ENCODE measurements at regions not wholly inside any gene's neighbourhood (a gene's known extent, or its start where the extent isn't known, plus 50 kb on each side); places are given as distances from the start of the nearest gene placed in this dataset.

- intact Hi-C loops (cut with micrococcal nuclease): no loop called here
- Mint-ChIP-seq H3K4me1 (no peaks in the 10 kb centered on the region), H3K9me3 (peaks cover 2% of the 10 kb centered on the region), H3K36me3 (ENCODE audit: low read depth) (no peaks in the 10 kb centered on the region), H3K27ac (no peak overlapping the region), H3K4me3 (no peak overlapping the region), H3K27me3 (no peaks in the 10 kb centered on the region)
- TF ChIP-seq CTCF (IDR thresholded peaks at IDR 0.05): no peak
- ChIA-PET POLR2A (no interaction called here), CTCF (no interaction called here)
- no peak for DNase-seq
- ATAC-seq (ENCODE audit: low read depth): no peak
Measured at GRCh38 chr6:114467931-114468330, 125.1 kb upstream of the HS3ST5 start.

- DNase-seq: no peak
- Mint-ChIP-seq H3K27me3 (no peaks in the 10 kb centered on the region), H3K36me3 (ENCODE audit: low read depth) (no peaks in the 10 kb centered on the region)
Measured at GRCh38 chr6:114465511-114465910, 122.7 kb upstream of the HS3ST5 start.

GRCh38 chr6:114453737-114454276 is 111.0 kb upstream of the HS3ST5 start:
- no peak for DNase-seq
- intact Hi-C loops (cut with micrococcal nuclease): no loop called here
- no peak for ATAC-seq (ENCODE audit: low read depth)
- Mint-ChIP-seq H3K27me3 (no peaks in the 10 kb centered on the region), H3K9me3 (no peaks in the 10 kb centered on the region), H3K27ac (no peak overlapping the region), H3K4me1 (no peaks in the 10 kb centered on the region), H3K4me3 (no peak overlapping the region), H3K36me3 (ENCODE audit: low read depth) (no peaks in the 10 kb centered on the region)
- no peak for TF ChIP-seq CTCF (IDR thresholded peaks at IDR 0.05)
- POLR2A ChIA-PET: no interaction called here
- CTCF ChIA-PET: no interaction called here

More at GRCh38 chr6:114465511-114465910, 122.7 kb upstream of the HS3ST5 start:
- POLR2A ChIA-PET: no interaction called here
- no peak overlapping the region for H3K27ac Mint-ChIP-seq
- intact Hi-C loops (cut with micrococcal nuclease): no loop called here
- CTCF ChIA-PET: no interaction called here
- TF ChIP-seq CTCF (IDR thresholded peaks at IDR 0.05): no peak
- ATAC-seq (ENCODE audit: low read depth): no peak
- no peaks in the 10 kb centered on the region for H3K4me1 Mint-ChIP-seq
- H3K4me3 Mint-ChIP-seq: no peak overlapping the region
- no peaks in the 10 kb centered on the region for H3K9me3 Mint-ChIP-seq

- Mint-ChIP-seq H3K27ac (no peak overlapping the region), H3K36me3 (ENCODE audit: low read depth) (no peaks in the 10 kb centered on the region), H3K4me3 (no peak overlapping the region), H3K4me1 (no peaks in the 10 kb centered on the region), H3K27me3 (no peaks in the 10 kb centered on the region), H3K9me3 (no peaks in the 10 kb centered on the region)
- CTCF ChIA-PET: no interaction called here
- intact Hi-C loops (cut with micrococcal nuclease): no loop called here
- ATAC-seq (ENCODE audit: low read depth): no peak
- no peak for DNase-seq
- no peak for TF ChIP-seq CTCF (IDR thresholded peaks at IDR 0.05)
- POLR2A ChIA-PET: no interaction called here
Measured at GRCh38 chr6:114452785-114453401, 110.1 kb upstream of the HS3ST5 start.

GRCh38 chr6:114450631-114451030 is 107.8 kb upstream of the HS3ST5 start:
- POLR2A ChIA-PET: no interaction called here
- H3K27me3 Mint-ChIP-seq: no peaks in the 10 kb centered on the region
- intact Hi-C loops (cut with micrococcal nuclease): no loop called here
- no peaks in the 10 kb centered on the region for H3K4me1 Mint-ChIP-seq
- CTCF ChIA-PET: no interaction called here
- ATAC-seq (ENCODE audit: low read depth) (no peak), DNase-seq (no peak)
- H3K4me3 Mint-ChIP-seq: no peak overlapping the region
- H3K27ac Mint-ChIP-seq: no peak overlapping the region
- no peaks in the 10 kb centered on the region for H3K36me3 Mint-ChIP-seq (ENCODE audit: low read depth)
- no peak for TF ChIP-seq CTCF (IDR thresholded peaks at IDR 0.05)
- no peaks in the 10 kb centered on the region for H3K9me3 Mint-ChIP-seq
